Esophagus squamous epithelium (tissue), 5 donors: ENCODE measurements at regions not wholly inside any gene's neighbourhood (a gene's known extent, or its start where the extent isn't known, plus 50 kb on each side); places are given as distances from the start of the nearest gene placed in this dataset.

ENCODE experiments used
- DNase-seq: peaks from one replicate; lab custom pipeline; 2025; lab: John Stamatoyannopoulos, UW
- H3K27ac ChIP-seq, 4 donors: fragments of 200-600 bp; sonication (generic); one replicate each; pipeline ENCODE4 v1.5.1; 2016 to 2019; ENCODE audit warnings: mild to moderate bottlenecking in 1 of 4
- H3K27me3 ChIP-seq, 4 donors: fragments of 200-600 bp; sonication (generic); 1 replicate in 3 of 4; 2 replicates in 1 of 4; pipeline versions ENCODE4 v1.5.1 to v1.6.0; 2017 to 2021; ENCODE audit warnings: antibody characterized with exemption in 1 of 4
- H3K36me3 ChIP-seq, 3 donors: fragments of 200-600 bp; sonication (generic); one replicate each; pipeline ENCODE4 v1.5.1; 2016 to 2019
- H3K4me1 ChIP-seq, 3 donors: fragments of 200-600 bp; sonication (generic); one replicate each; pipeline ENCODE4 v1.5.1; 2017 to 2019
- H3K4me3 ChIP-seq, 4 donors: fragments of 200-600 bp; sonication (generic); 1 replicate in 3 of 4; 2 replicates in 1 of 4; pipeline ENCODE4 v1.5.1; 2016 to 2019; ENCODE audit warnings: mild to moderate bottlenecking in 2 of 4, moderate library complexity in 1 of 4
- H3K9me3 ChIP-seq, 3 donors: fragments of 200-600 bp; sonication (generic); one replicate each; pipeline ENCODE4 v1.5.1; 2016 to 2019
- POLR2A ChIP-seq, 4 donors: fragments of 450-650 bp; IDR thresholded peaks; one replicate each; pipeline ENCODE4 v1.6.1; 2017; ENCODE audit warnings: antibody characterized with exemption in 4 of 4, mild to moderate bottlenecking in 4 of 4, moderate library complexity in 3 of 4
- WGBS, 2 donors: methylation state at CpG; one replicate each; pipeline ENCODE4 v1.1.5; 2018; 5-methylcytosine and 5-hydroxymethylcytosine counted together
- intact Hi-C: fragments of 100-400 bp; cut with DNase I; formaldehyde crosslinking; loops from one replicate; pipeline ENCODE4 v1.15.0; 2022
- TF ChIP-seq, protein P1 (sequence below), 6 experiments: fragments of 450-650 bp in 4 of 6; fragments of 200-600 bp in 2 of 6; sonication (generic) in 2 of 6; IDR thresholded peaks; one replicate each; pipeline ENCODE4 v1.5.1; 2016 to 2019; ENCODE audit warnings: antibody characterized with exemption in 6 of 6, mild to moderate bottlenecking in 4 of 6, moderate library complexity in 4 of 6
- donor health status: DM: yes; HTN: yes; CAD: no.

DNA sequence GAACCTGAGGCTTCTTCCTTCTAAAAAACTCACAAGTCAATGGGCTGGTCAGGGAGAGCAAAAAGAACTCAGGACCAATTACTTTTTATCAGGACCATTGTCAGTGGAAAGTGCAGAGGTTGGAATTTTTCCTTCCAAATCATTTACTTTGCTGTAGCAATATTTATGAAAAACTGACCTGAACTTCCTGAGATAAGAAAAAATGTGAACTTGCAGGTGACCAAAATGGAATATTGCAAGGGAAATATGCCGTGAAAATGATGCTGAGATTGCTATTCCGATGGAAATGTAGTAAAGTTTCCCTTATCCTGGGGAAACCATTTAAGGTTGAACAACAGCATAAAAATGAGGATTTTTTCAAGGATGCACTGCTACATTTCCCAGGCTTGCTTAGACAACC, 148.3 kb upstream of the PFKP start:
- no peak for TF ChIP-seq POLR2A (IDR thresholded peaks at IDR 0.05)
- TF ChIP-seq, protein P1, sequence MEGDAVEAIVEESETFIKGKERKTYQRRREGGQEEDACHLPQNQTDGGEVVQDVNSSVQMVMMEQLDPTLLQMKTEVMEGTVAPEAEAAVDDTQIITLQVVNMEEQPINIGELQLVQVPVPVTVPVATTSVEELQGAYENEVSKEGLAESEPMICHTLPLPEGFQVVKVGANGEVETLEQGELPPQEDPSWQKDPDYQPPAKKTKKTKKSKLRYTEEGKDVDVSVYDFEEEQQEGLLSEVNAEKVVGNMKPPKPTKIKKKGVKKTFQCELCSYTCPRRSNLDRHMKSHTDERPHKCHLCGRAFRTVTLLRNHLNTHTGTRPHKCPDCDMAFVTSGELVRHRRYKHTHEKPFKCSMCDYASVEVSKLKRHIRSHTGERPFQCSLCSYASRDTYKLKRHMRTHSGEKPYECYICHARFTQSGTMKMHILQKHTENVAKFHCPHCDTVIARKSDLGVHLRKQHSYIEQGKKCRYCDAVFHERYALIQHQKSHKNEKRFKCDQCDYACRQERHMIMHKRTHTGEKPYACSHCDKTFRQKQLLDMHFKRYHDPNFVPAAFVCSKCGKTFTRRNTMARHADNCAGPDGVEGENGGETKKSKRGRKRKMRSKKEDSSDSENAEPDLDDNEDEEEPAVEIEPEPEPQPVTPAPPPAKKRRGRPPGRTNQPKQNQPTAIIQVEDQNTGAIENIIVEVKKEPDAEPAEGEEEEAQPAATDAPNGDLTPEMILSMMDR (IDR thresholded peaks at IDR 0.05) = no peak
- Histone ChIP-seq H3K4me3 (no peak overlapping the region), H3K9me3 (no peaks in the 10 kb centered on the region), H3K27me3 (peaks cover 0 to 32% (median 0%) of the 10 kb centered on the region in 4 donors), H3K27ac (no peak overlapping the region), H3K4me1 (no peaks in the 10 kb centered on the region), H3K36me3 (no peaks in the 10 kb centered on the region)
- 79 to 88% methylated on average over 2 of the region's 2 CpGs for WGBS, 2 donors
- intact Hi-C loops = no loop called here
- no peak for DNase-seq

DNA sequence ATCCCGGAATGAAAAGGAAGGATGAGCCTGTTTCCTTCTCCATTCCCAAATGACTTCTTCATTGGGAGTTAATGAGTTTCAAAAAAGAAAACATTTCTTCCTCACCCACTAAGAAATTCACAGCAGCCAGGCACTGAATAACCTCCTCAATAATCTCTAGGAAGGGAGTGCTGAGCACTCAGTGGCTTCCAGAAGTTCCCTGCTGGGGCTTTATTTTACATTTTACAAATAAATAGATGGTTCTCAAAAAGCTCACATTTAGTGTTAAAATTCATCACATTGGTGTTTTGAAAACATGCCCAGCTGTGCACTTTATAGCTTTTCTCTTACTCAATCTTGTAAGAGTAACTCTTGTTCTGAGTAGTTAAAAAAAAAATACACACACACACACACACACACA, 148.9 kb upstream of the PFKP start:
- H3K27ac ChIP-seq = no peak overlapping the region
- no peak overlapping the region for H3K4me3 ChIP-seq
- WGBS, 2 donors = 84 to 100% methylated on average over 1 of the region's 1 CpG
- DNase-seq = no peak
- intact Hi-C loops = no loop called here
- no peaks in the 10 kb centered on the region for H3K36me3 ChIP-seq
- H3K4me1 ChIP-seq = no peaks in the 10 kb centered on the region
- no peaks in the 10 kb centered on the region for H3K9me3 ChIP-seq
- no peak for TF ChIP-seq POLR2A (IDR thresholded peaks at IDR 0.05)
- TF ChIP-seq, protein P1 (IDR thresholded peaks at IDR 0.05) = no peak
- H3K27me3 ChIP-seq = peaks cover 0 to 32% (median 0%) of the 10 kb centered on the region in 4 donors

DNA sequence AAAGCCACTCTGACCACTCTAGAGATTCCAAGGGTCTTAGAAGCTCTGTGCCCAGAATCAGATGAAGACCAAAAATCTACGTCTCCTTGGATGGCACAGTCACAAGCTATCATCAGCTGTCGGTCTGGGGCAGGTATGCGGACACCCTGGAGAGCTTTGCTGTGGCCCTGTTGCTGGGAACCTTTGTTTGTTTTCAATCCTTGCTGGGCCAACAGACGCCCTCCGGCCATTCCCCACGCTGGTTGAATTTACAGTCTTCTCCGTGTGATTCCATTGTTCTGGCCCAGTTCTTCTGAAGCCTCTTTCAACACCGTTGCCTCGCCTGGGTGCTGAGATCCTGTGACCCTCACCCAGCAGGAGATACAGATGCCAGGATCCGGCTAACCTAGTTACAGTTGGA, 149.4 kb upstream of the PFKP start:
- no peak overlapping the region for H3K4me3 ChIP-seq
- TF ChIP-seq, protein P1 (IDR thresholded peaks at IDR 0.05) = no peak
- no peak for TF ChIP-seq POLR2A (IDR thresholded peaks at IDR 0.05)
- no peak overlapping the region for H3K27ac ChIP-seq
- no peak for DNase-seq
- H3K36me3 ChIP-seq = no peaks in the 10 kb centered on the region
- H3K27me3 ChIP-seq = peaks cover 0 to 36% (median 0%) of the 10 kb centered on the region in 4 donors
- 61 to 71% methylated on average over 7 to 10 of the region's 10 CpGs for WGBS, 2 donors
- intact Hi-C loops = no loop called here
- H3K9me3 ChIP-seq = no peaks in the 10 kb centered on the region
- H3K4me1 ChIP-seq = no peaks in the 10 kb centered on the region

DNA sequence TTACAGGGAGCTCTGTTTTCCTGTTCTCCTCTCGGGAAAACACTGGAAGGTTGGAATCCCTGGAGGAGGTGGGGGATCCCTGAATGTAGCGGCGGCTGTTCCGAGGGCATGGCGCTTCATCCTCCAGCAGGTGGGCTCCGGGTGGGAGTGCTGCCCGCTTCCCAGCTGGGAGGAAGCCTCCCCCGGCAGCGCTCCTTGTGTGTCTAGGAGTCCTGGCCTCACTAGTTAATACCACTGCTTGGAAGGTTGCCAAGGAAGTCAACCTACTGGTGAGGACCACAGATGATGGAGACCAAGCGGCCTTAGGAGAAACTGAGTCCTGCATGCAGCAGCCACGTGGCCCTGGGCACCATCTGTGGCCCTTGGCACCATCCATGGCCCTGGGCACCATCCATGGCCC, 151.9 kb upstream of the PFKP start:
- intact Hi-C loops = no loop called here
- Histone ChIP-seq H3K27me3 (peaks cover 0 to 40% (median 0%) of the 10 kb centered on the region in 4 donors), H3K4me3 (no peak overlapping the region), H3K4me1 (no peaks in the 10 kb centered on the region), H3K9me3 (no peaks in the 10 kb centered on the region), H3K36me3 (no peaks in the 10 kb centered on the region), H3K27ac (no peak overlapping the region)
- no peak for DNase-seq
- WGBS, 2 donors = 50% methylated on average over 1 of the region's 11 CpGs; no CpG with 5 or more reads in 1 of the 2 donors
- no peak for TF ChIP-seq POLR2A (IDR thresholded peaks at IDR 0.05)
- TF ChIP-seq, protein P1 (IDR thresholded peaks at IDR 0.05) = no peak

DNA sequence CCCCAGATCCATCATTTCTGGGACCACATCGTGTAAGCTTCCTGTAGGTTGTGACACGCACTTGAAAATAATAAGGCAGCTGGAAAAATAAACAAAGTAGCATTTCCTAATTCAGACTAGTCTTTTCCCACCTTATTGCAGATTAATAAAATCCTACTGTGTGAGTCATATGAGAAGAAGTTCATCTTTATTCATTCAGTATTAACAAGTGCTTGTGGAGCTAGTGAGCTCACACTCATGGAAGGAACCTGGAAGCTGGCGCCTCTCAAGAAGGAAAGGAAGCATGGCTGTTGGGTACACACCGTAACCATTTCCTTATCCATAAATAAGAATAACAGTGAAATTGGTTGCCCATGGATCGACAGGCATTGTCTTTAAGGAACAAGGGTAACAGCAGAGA, 152.6 kb upstream of the PFKP start:
- intact Hi-C loops = no loop called here
- no peak for DNase-seq
- 74 to 88% methylated on average over 5 of the region's 5 CpGs for WGBS, 2 donors
- Histone ChIP-seq H3K36me3 (no peaks in the 10 kb centered on the region), H3K4me3 (no peak overlapping the region), H3K27ac (no peak overlapping the region), H3K4me1 (no peaks in the 10 kb centered on the region), H3K27me3 (peaks cover 0 to 40% (median 0%) of the 10 kb centered on the region in 4 donors), H3K9me3 (no peaks in the 10 kb centered on the region)
- TF ChIP-seq, protein P1 (IDR thresholded peaks at IDR 0.05) = no peak
- no peak for TF ChIP-seq POLR2A (IDR thresholded peaks at IDR 0.05)
